ENCODE measurements at regions not wholly inside any gene's neighbourhood (a gene's known extent, or its start where the extent isn't known, plus 50 kb on each side); places are given as distances from the start of the nearest gene placed in this dataset.

- DNase-seq = no peak
- H3K4me3 Mint-ChIP-seq = no peak overlapping the region
- H3K36me3 Mint-ChIP-seq (ENCODE audit: low read depth) = peaks cover 7% of the 10 kb centered on the region
- H3K9me3 Mint-ChIP-seq = peaks cover 35% of the 10 kb centered on the region
- H3K27ac Mint-ChIP-seq = no peak overlapping the region
- peaks cover 2% of the 10 kb centered on the region for H3K27me3 Mint-ChIP-seq (ENCODE audit: low read depth, poor library complexity)
- TF ChIP-seq CTCF (IDR thresholded peaks at IDR 0.05) = no peak
- H3K4me1 Mint-ChIP-seq = peaks cover 31% of the 10 kb centered on the region
Observed at GRCh38 chr11:116452461-116452860, 320.3 kb downstream of the BUD13 start.

- Mint-ChIP-seq H3K27me3 (ENCODE audit: low read depth, poor library complexity) (peaks cover 2% of the 10 kb centered on the region), H3K27ac (no peak overlapping the region), H3K9me3 (peaks cover 35% of the 10 kb centered on the region), H3K36me3 (ENCODE audit: low read depth) (peaks cover 7% of the 10 kb centered on the region), H3K4me1 (peaks cover 23% of the 10 kb centered on the region), H3K4me3 (no peak overlapping the region)
- TF ChIP-seq CTCF (IDR thresholded peaks at IDR 0.05) = no peak
- DNase-seq = no peak
Observed at GRCh38 chr11:116449522-116449921, 323.3 kb downstream of the BUD13 start.

GRCh38 chr11:116446048-116446941 is 326.5 kb downstream of the BUD13 start:
- H3K27ac Mint-ChIP-seq = no peak overlapping the region
- no peak for TF ChIP-seq CTCF (IDR thresholded peaks at IDR 0.05)
- peaks cover 6% of the 10 kb centered on the region for H3K27me3 Mint-ChIP-seq (ENCODE audit: low read depth, poor library complexity)
- no peak for DNase-seq
- H3K9me3 Mint-ChIP-seq = peaks cover 49% of the 10 kb centered on the region
- H3K4me1 Mint-ChIP-seq = peaks cover 15% of the 10 kb centered on the region
- no peaks in the 10 kb centered on the region for H3K36me3 Mint-ChIP-seq (ENCODE audit: low read depth)
- no peak overlapping the region for H3K4me3 Mint-ChIP-seq

- peaks cover 47% of the 10 kb centered on the region for H3K9me3 Mint-ChIP-seq
- H3K27ac Mint-ChIP-seq = no peak overlapping the region
- no peak overlapping the region for H3K4me3 Mint-ChIP-seq
- peaks cover 15% of the 10 kb centered on the region for H3K4me1 Mint-ChIP-seq
- no peaks in the 10 kb centered on the region for H3K36me3 Mint-ChIP-seq (ENCODE audit: low read depth)
- DNase-seq = no peak
- peaks cover 4% of the 10 kb centered on the region for H3K27me3 Mint-ChIP-seq (ENCODE audit: low read depth, poor library complexity)
- TF ChIP-seq CTCF (IDR thresholded peaks at IDR 0.05) = no peak
Observed at GRCh38 chr11:116445108-116446047, 327.4 kb downstream of the BUD13 start.

GRCh38 chr11:116442238-116442752 is 330.5 kb downstream of the BUD13 start:
- H3K36me3 Mint-ChIP-seq (ENCODE audit: low read depth) = no peaks in the 10 kb centered on the region
- DNase-seq = no peak
- no peak for TF ChIP-seq CTCF (IDR thresholded peaks at IDR 0.05)
- peaks cover 42% of the 10 kb centered on the region for H3K9me3 Mint-ChIP-seq
- H3K4me1 Mint-ChIP-seq = peaks cover 11% of the 10 kb centered on the region
- H3K27ac Mint-ChIP-seq = no peak overlapping the region
- H3K4me3 Mint-ChIP-seq = no peak overlapping the region
- H3K27me3 Mint-ChIP-seq (ENCODE audit: low read depth, poor library complexity) = peaks cover 3% of the 10 kb centered on the region

All from nephron progenitor cell (in vitro differentiated cells).